Calu3 (cell line): ENCODE measurements at regions not wholly inside any gene's neighbourhood (a gene's known extent, or its start where the extent isn't known, plus 50 kb on each side); places are given as distances from the start of the nearest gene placed in this dataset.

Experiments
- BruUV-seq: library from RNA; stranded (reverse); fragments of 400-500 nt; replicated peaks from 2 replicates; lab custom pipeline; 2021; lab: Mats Ljungman, UMichigan
- CTCF ChIA-PET: fragments of 300-600 bp; sonication (Branson Sonifier 250); formaldehyde crosslinking; loops from one replicate; lab custom pipeline; 2022; ENCODE audit warnings: antibody characterized with exemption; lab: Charles Lee
- DNase-seq: peaks from one replicate; pipeline ENCODE4 v3.0.0; 2022
- H3K27ac Mint-ChIP-seq: one replicate; pipeline ENCODE4 v1.8.0; 2022; ENCODE audit warnings: mixed read lengths; ENCODE audit not compliant: unreplicated experiment
- H3K27me3 Mint-ChIP-seq: one replicate; pipeline ENCODE4 v1.8.0; 2022; ENCODE audit warnings: mixed read lengths; ENCODE audit not compliant: unreplicated experiment
- H3K36me3 Mint-ChIP-seq: one replicate; pipeline ENCODE4 v1.8.0; 2022; ENCODE audit warnings: mild to moderate bottlenecking, moderate library complexity, mixed read lengths; ENCODE audit not compliant: insufficient read depth, unreplicated experiment
- H3K4me1 Mint-ChIP-seq: one replicate; pipeline ENCODE4 v1.8.0; 2022; ENCODE audit warnings: mild to moderate bottlenecking, low read depth, mixed read lengths; ENCODE audit not compliant: unreplicated experiment
- H3K4me3 Mint-ChIP-seq: one replicate; pipeline ENCODE4 v1.8.0; 2022; ENCODE audit warnings: mild to moderate bottlenecking, low read depth, moderate library complexity, mixed read lengths; ENCODE audit not compliant: unreplicated experiment
- H3K9me3 Mint-ChIP-seq: one replicate; pipeline ENCODE4 v1.8.0; 2022; ENCODE audit warnings: low read depth, mixed read lengths; ENCODE audit not compliant: unreplicated experiment
- CTCF ChIP-seq: fragments of 200-600 bp; IDR thresholded peaks from one replicate; pipeline ENCODE4 v1.8.0; 2022; ENCODE audit warnings: antibody characterized with exemption; ENCODE audit not compliant: unreplicated experiment
- intact Hi-C: fragments of 100-400 bp; cut with micrococcal nuclease; formaldehyde crosslinking; loops from one replicate; pipeline ENCODE4 v1.10.0; 2022; ENCODE audit not compliant: unreplicated experiment

- CTCF ChIA-PET: interaction anchor here (0.7 kb wide), 2 partner anchors 99 to 120 kb away, joined by 3 read pairs; no protein-coding TSS in a partner anchor
- Mint-ChIP-seq H3K36me3 (no peaks in the 10 kb centered on the region), H3K9me3 (peaks cover 2% of the 10 kb centered on the region), H3K27me3 (no peaks in the 10 kb centered on the region), H3K4me1 (no peaks in the 10 kb centered on the region), H3K27ac (no peak overlapping the region), H3K4me3 (no peak overlapping the region)
- intact Hi-C loops: no loop called here
- TF ChIP-seq CTCF: no peak
- BruUV-seq: no TSS peak
- DNase-seq: no peak
These were observed 329.3 kb downstream of the ETAA1 start for GRCh38 chr2:67726416-67726815.

- DNase-seq: no peak
- Mint-ChIP-seq H3K27me3 (no peaks in the 10 kb centered on the region), H3K4me3 (no peak overlapping the region), H3K27ac (no peak overlapping the region), H3K4me1 (no peaks in the 10 kb centered on the region), H3K36me3 (no peaks in the 10 kb centered on the region), H3K9me3 (peaks cover 2% of the 10 kb centered on the region)
- CTCF ChIA-PET: no interaction called here
- TF ChIP-seq CTCF: no peak
- no TSS peak for BruUV-seq
- intact Hi-C loops: loop anchor here (1.0 kb wide), 1 partner anchor 42 kb away; no protein-coding TSS in a partner anchor
These were observed 330.0 kb downstream of the ETAA1 start for GRCh38 chr2:67727131-67727530.

GRCh38 chr2:67727623-67728022 lies 330.5 kb downstream of the ETAA1 start:
- no TSS peak for BruUV-seq
- Mint-ChIP-seq H3K4me1 (no peaks in the 10 kb centered on the region), H3K27me3 (no peaks in the 10 kb centered on the region), H3K4me3 (no peak overlapping the region), H3K9me3 (peaks cover 2% of the 10 kb centered on the region), H3K27ac (no peak overlapping the region), H3K36me3 (no peaks in the 10 kb centered on the region)
- TF ChIP-seq CTCF: no peak
- intact Hi-C loops: loop anchor here (1.0 kb wide), 1 partner anchor 42 kb away; no protein-coding TSS in a partner anchor
- CTCF ChIA-PET: no interaction called here
- no peak for DNase-seq

- Mint-ChIP-seq H3K27me3 (no peaks in the 10 kb centered on the region), H3K9me3 (peaks cover 2% of the 10 kb centered on the region), H3K4me3 (no peak overlapping the region), H3K36me3 (no peaks in the 10 kb centered on the region), H3K27ac (no peak overlapping the region), H3K4me1 (no peaks in the 10 kb centered on the region)
- intact Hi-C loops: no loop called here
- no peak for DNase-seq
- BruUV-seq: no TSS peak
- TF ChIP-seq CTCF: no peak
- CTCF ChIA-PET: no interaction called here
These were observed 332.3 kb downstream of the ETAA1 start for GRCh38 chr2:67729474-67729873.
